ENCODE measurements at regions not wholly inside any gene's neighbourhood (a gene's known extent, or its start where the extent isn't known, plus 50 kb on each side); places are given as distances from the start of the nearest gene placed in this dataset.
A peak's percentile ranks its signal among the peaks of the same experiment; 100 is the strongest.

GRCh38 chr5:175351126-175351525 lies 92.9 kb downstream of the DRD1 start:
- no peaks in the 10 kb centered on the region for H3K4me1 ChIP-seq (ENCODE audit: control insufficient read depth in 1 of 2, low read depth in 2 of 2)
- ATAC-seq (ENCODE audit: insufficient number of reproducible peaks, low FRiP score, low read depth) = no peak
- no peaks in the 10 kb centered on the region for H3K9me3 ChIP-seq
- no peaks in the 10 kb centered on the region for H3K36me3 ChIP-seq
- DNase-seq (ENCODE audit: low spot score) = no peak
- TF ChIP-seq CTCF (IDR thresholded peaks at IDR 0.05) = no peak
- H3K4me3 ChIP-seq = no peak overlapping the region
- no peaks in the 10 kb centered on the region for H3K27me3 ChIP-seq (replicated peaks; ENCODE audit: insufficient read depth)
- H3K27ac ChIP-seq = no peak overlapping the region

- Histone ChIP-seq H3K27me3 (replicated peaks; ENCODE audit: insufficient read depth) (no peaks in the 10 kb centered on the region), H3K4me1 (ENCODE audit: control insufficient read depth in 1 of 2, low read depth in 2 of 2) (peaks cover 10 to 17% of the 10 kb centered on the region in 2 donors), H3K27ac (no peak overlapping the region), H3K4me3 (no peak overlapping the region), H3K9me3 (no peaks in the 10 kb centered on the region), H3K36me3 (no peaks in the 10 kb centered on the region)
- ATAC-seq (ENCODE audit: insufficient number of reproducible peaks, low FRiP score, low read depth) (no peak), DNase-seq (ENCODE audit: low spot score) (no peak)
- no peak for TF ChIP-seq CTCF (IDR thresholded peaks at IDR 0.05)
Measured at GRCh38 chr5:175347931-175348330, 96.1 kb downstream of the DRD1 start.

GRCh38 chr5:175347027-175347426 lies 97.0 kb downstream of the DRD1 start:
- H3K27me3 ChIP-seq (replicated peaks; ENCODE audit: insufficient read depth) = no peaks in the 10 kb centered on the region
- H3K4me3 ChIP-seq = no peak overlapping the region
- no peak overlapping the region for H3K27ac ChIP-seq
- peaks cover 10 to 17% of the 10 kb centered on the region in 2 donors for H3K4me1 ChIP-seq (ENCODE audit: control insufficient read depth in 1 of 2, low read depth in 2 of 2)
- no peaks in the 10 kb centered on the region for H3K36me3 ChIP-seq
- no peaks in the 10 kb centered on the region for H3K9me3 ChIP-seq
- ATAC-seq (ENCODE audit: insufficient number of reproducible peaks, low FRiP score, low read depth) (no peak), DNase-seq (ENCODE audit: low spot score) (no peak)
- no peak for TF ChIP-seq CTCF (IDR thresholded peaks at IDR 0.05)

- H3K36me3 ChIP-seq = no peaks in the 10 kb centered on the region
- no peaks in the 10 kb centered on the region for H3K27me3 ChIP-seq (replicated peaks; ENCODE audit: insufficient read depth)
- TF ChIP-seq CTCF (IDR thresholded peaks at IDR 0.05) = no peak
- peaks cover 10 to 17% of the 10 kb centered on the region in 2 donors for H3K4me1 ChIP-seq (ENCODE audit: control insufficient read depth in 1 of 2, low read depth in 2 of 2)
- peak; percentile 12 for DNase-seq (ENCODE audit: low spot score)
- H3K9me3 ChIP-seq = no peaks in the 10 kb centered on the region
- H3K4me3 ChIP-seq = no peak overlapping the region
- ATAC-seq (ENCODE audit: insufficient number of reproducible peaks, low FRiP score, low read depth) = no peak
- H3K27ac ChIP-seq = no peak overlapping the region
Measured at GRCh38 chr5:175344331-175345195, 99.4 kb downstream of the DRD1 start.

- Histone ChIP-seq H3K27me3 (replicated peaks; ENCODE audit: insufficient read depth) (no peaks in the 10 kb centered on the region), H3K27ac (no peak overlapping the region), H3K36me3 (no peaks in the 10 kb centered on the region), H3K4me3 (no peak overlapping the region), H3K9me3 (no peaks in the 10 kb centered on the region), H3K4me1 (ENCODE audit: control insufficient read depth in 1 of 2, low read depth in 2 of 2) (peaks cover 10 to 17% of the 10 kb centered on the region in 2 donors)
- no peak for TF ChIP-seq CTCF (IDR thresholded peaks at IDR 0.05)
- DNase-seq (ENCODE audit: low spot score) (no peak), ATAC-seq (ENCODE audit: insufficient number of reproducible peaks, low FRiP score, low read depth) (no peak)
Measured at GRCh38 chr5:175343308-175343707, 100.7 kb downstream of the DRD1 start.

All from thoracic aorta (tissue), 2 donors.